HG03045 (cell line): ENCODE measurements at regions not wholly inside any gene's neighbourhood (a gene's known extent, or its start where the extent isn't known, plus 50 kb on each side); places are given as distances from the start of the nearest gene placed in this dataset.
"Not testable (repeated sequence)": the region's sequence is repeated elsewhere in the genome, so short reads cannot be mapped to it uniquely, and the experiment has no call there.

Source experiments
- ATAC-seq: cut with Tn5 transposase; IDR thresholded peaks from one replicate; pipeline ENCODE4 v1.9.1; 2021; ENCODE audit warnings: mild to moderate bottlenecking, moderate library complexity; ENCODE audit not compliant: unreplicated experiment

- not testable (repeated sequence) for ATAC-seq
These were observed 60.8 kb upstream of the GTF3A start for GRCh38 chr13:27363637-27364036.

- no peak for ATAC-seq
These were observed 56.8 kb upstream of the GTF3A start for GRCh38 chr13:27367570-27367969.

- ATAC-seq = no peak
These were observed 54.0 kb upstream of the GTF3A start for GRCh38 chr13:27370305-27370872.

- ATAC-seq = no peak
These were observed 52.5 kb upstream of the GTF3A start for GRCh38 chr13:27371932-27372331.

- no peak for ATAC-seq
These were observed 51.5 kb upstream of the GTF3A start for GRCh38 chr13:27372896-27373295.

GRCh38 chr13:27374126-27374613 lies 50.2 kb upstream of the GTF3A start:
- no peak for ATAC-seq
